Endometrium (tissue), 2 donors: ENCODE measurements at regions not wholly inside any gene's neighbourhood (a gene's known extent, or its start where the extent isn't known, plus 50 kb on each side); places are given as distances from the start of the nearest gene placed in this dataset.
"Not testable (repeated sequence)": the region's sequence is repeated elsewhere in the genome, so short reads cannot be mapped to it uniquely, and the experiment has no call there.

Experiments
- FAIRE-seq: peaks from 2 replicates; lab custom pipeline; 2012; peaks lifted over from hg19 to GRCh38; lab: Jason Lieb, UNC
- donor health status: control.
- donor health status: control.

- not testable (repeated sequence) for FAIRE-seq
Measured at GRCh38 chr7:76924756-76925155, 107.4 kb downstream of the SPDYE17 start.

GRCh38 chr7:76918619-76919018, 113.5 kb downstream of the SPDYE17 start:
- FAIRE-seq, result not testable (repeated sequence)

GRCh38 chr7:76914361-76914760, 117.8 kb downstream of the SPDYE17 start:
- not testable (repeated sequence) for FAIRE-seq

GRCh38 chr7:76912011-76912814, 119.9 kb downstream of the SPDYE17 start:
- peak; percentile 72 for FAIRE-seq

GRCh38 chr7:76904688-76905087, 127.5 kb downstream of the SPDYE17 start:
- FAIRE-seq, result not testable (repeated sequence)

- not testable (repeated sequence) for FAIRE-seq
Measured at GRCh38 chr7:76901944-76902710, 130.0 kb downstream of the SPDYE17 start.

- not testable (repeated sequence) for FAIRE-seq
Measured at GRCh38 chr7:76898807-76899206, 133.4 kb downstream of the SPDYE17 start.

GRCh38 chr7:76897007-76897406, 135.2 kb downstream of the SPDYE17 start:
- FAIRE-seq, result not testable (repeated sequence)

GRCh38 chr7:76895696-76896095, 136.5 kb downstream of the SPDYE17 start:
- FAIRE-seq, result not testable (repeated sequence)

- FAIRE-seq, result not testable (repeated sequence)
Measured at GRCh38 chr7:76891771-76892170, 140.4 kb downstream of the SPDYE17 start.

- FAIRE-seq, result not testable (repeated sequence)
Measured at GRCh38 chr7:76879733-76880288, 152.3 kb downstream of the SPDYE17 start.

- FAIRE-seq, result not testable (repeated sequence)
Measured at GRCh38 chr7:76875760-76876159, 156.4 kb downstream of the SPDYE17 start.

- FAIRE-seq, result not testable (repeated sequence)
Measured at GRCh38 chr7:76870504-76870808, 161.7 kb downstream of the SPDYE17 start.

GRCh38 chr7:76867364-76867889, 164.7 kb downstream of the SPDYE17 start:
- FAIRE-seq, result peak; percentile 99

- FAIRE-seq, result not testable (repeated sequence)
Measured at GRCh38 chr7:76863150-76863773, 168.9 kb downstream of the SPDYE17 start.

GRCh38 chr7:76862241-76862640, 169.9 kb downstream of the SPDYE17 start:
- FAIRE-seq, result not testable (repeated sequence)

GRCh38 chr7:76859933-76860332, 172.2 kb downstream of the SPDYE17 start:
- FAIRE-seq, result not testable (repeated sequence)

GRCh38 chr7:76854631-76855030, 177.5 kb downstream of the SPDYE17 start:
- FAIRE-seq, result not testable (repeated sequence)

- not testable (repeated sequence) for FAIRE-seq
Measured at GRCh38 chr7:76852787-76853584, 179.2 kb downstream of the SPDYE17 start.

- FAIRE-seq, result not testable (repeated sequence)
Measured at GRCh38 chr7:76852362-76852761, 179.8 kb downstream of the SPDYE17 start.

GRCh38 chr7:76851617-76852016, 180.5 kb downstream of the SPDYE17 start:
- FAIRE-seq, result not testable (repeated sequence)
